Stromal cell of bone marrow (primary cell): ENCODE measurements at regions not wholly inside any gene's neighbourhood (a gene's known extent, or its start where the extent isn't known, plus 50 kb on each side); places are given as distances from the start of the nearest gene placed in this dataset.

Experiments used
- DNase-seq: peaks from one replicate; pipeline ENCODE4 v3.0.0-alpha.2; 2012; ENCODE audit warnings: low read depth

DNA sequence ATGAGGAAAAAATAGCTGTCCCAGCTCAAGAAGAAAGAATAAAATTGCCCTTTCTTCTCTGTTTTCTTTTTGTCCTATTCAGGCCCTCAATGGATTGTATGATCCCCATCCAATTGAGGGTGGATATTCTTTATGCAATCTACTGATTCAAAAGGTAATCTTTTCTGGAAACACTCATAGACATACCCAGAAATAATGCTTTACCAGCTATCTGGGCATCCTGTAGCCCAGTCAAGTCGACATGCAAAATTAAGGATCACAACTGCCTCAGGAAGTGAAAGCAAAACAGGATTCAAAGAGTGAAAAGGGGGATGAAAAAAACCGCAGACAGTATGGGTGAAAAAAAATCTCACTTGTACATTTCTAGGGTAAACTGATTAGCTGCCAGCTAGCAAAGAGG, 410.1 kb downstream of the TBC1D32 start:
- DNase-seq = no peak

DNA sequence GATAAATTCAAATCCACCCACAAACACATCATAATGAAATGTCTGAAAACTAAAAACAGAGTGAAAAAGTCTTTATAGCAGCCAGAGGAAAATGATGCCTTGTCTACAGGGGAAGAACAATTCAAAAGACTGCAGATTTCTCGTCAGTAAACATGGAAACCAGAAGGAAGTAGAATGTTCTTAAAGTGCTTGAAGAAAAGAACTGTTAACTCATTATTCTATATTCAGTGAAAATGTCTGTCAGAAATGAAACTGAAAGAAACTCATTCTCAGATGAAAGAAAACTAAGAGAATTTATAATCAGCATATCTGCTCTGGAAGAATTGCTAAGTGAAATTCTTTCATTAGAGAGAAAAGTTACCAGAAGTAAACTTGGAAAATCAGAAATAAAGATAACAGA, 416.1 kb downstream of the TBC1D32 start:
- DNase-seq = no peak

DNA sequence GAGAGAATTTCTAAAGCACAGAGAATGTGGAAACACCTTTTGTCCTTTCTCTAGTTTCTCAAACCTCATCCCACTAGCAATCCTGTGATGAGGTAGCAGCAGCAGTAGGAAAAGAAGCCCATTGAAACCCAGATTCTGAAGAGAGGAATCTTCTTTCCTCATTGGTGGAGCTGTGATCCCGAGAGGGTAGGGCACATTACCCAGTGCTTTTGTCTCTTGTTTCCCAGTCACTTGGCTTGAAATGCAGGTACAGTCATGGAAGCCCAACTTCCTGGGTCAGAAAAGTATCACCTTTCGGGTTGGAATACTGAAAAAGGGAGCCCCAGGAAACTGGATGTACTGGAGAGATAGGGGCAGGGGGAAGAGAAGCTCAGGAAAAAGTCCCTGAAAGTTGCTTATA, 417.4 kb downstream of the TBC1D32 start:
- DNase-seq = no peak

DNA sequence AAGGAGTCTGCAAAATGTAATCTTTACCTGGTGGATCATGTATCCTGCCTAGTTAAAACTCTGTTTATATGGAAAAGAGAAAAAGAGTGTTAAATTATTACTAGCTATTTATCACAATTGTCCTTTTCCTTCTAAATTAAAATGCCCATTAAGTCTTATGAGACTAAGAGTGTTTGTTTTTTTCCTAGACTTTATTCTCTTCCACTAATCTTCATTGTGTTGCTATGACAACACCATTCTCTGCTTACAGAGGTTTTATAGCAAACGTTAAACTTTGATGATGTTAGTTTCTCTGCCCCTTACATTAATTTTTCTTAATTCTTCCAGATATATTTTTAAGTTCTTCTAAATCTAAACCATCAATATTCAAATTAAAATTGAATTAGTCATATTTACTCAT, 420.8 kb downstream of the TBC1D32 start:
- DNase-seq = no peak

DNA sequence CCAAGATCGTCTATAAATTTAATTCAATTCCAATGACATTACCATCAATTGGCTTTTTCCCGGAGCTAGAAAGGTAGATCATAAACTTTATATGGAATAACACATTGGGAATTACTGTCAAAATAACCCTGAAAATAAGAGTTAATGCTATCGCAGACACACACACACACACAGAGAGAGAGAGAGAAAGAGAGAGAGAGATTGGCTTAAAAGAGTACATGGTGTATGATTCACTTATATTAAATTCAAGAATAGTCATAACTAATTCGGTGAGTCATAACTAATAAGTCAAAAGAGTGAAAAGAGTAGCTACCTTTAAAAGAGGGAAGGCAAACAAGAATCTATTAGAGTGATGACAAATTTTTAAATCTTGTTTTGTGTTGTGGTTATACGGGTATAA, 425.5 kb downstream of the TBC1D32 start:
- DNase-seq = no peak

DNA sequence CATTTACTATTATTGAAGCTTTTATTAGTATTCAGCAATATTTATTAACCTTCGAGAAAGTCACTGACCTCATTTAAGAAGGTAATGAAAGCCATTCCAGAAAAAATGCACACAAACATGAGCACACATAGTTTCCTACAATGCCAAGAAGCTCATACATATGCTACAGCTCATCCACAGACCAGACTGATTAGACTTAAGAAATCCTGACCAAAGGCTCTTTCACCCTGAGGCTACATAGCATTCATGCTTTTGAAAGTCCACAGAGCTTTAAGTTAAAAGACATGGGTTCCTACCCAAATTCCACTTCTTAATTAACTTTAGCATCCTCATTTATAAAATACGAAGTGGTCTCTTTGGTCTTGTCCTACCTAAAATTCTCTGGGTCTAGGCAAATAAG, 430.4 kb downstream of the TBC1D32 start:
- no peak for DNase-seq

DNA sequence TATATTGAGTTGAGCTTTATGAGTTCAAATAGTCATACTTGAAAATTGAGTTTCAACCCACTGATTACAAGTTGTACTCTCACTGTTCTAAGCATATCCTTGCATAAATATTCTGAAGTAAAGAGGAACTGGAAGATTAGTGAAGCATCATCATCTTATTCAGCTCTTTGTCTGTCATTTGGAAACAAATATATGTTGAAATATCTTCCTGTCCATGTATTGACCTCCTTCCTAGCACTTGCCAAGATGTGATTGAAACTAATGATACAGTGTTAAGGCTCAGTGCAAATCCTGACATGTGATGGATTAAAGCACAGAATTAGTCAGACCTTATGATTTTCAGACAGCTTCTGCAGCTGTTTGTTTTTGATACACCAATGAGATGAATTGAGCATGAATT, 434.3 kb downstream of the TBC1D32 start:
- no peak for DNase-seq

DNA sequence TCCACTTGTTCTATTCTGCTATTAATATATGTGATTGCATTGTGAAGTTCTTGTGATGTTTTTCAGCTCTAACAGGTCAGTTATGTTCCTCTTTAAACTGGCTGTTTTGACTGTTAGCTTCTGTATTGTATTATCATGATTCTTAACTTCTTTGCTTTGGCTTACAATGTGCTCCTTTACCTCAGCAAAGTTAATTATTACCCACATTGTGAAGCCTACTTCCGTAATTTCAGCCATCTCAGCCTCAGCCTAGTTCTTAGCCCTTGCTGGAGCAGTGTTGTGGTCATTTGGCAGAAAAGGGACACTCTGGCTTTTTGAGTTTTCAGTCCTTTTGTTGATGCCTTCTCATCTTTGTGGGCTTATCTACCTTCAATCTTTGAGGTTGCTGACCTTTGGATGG, 440.2 kb downstream of the TBC1D32 start:
- DNase-seq = no peak

DNA sequence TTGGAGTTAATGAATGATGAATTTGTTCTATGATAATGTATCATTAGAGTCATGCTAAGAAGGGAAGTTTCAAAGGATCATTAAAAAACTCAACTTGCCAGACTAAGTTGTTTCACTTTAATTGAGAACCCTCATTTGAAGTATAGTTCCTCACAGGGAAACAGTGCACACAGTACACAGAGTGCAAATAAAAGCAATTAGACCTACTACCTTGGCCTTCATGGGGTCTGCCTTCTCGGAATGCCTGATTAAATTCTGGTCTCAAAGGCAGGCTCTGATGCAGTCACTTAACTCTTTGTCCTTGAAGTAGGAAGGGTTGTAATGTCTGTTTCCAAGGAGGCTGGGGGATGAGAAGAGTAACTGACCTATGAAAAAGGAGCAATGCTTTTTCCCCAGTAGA, 457.3 kb downstream of the TBC1D32 start:
- no peak for DNase-seq

DNA sequence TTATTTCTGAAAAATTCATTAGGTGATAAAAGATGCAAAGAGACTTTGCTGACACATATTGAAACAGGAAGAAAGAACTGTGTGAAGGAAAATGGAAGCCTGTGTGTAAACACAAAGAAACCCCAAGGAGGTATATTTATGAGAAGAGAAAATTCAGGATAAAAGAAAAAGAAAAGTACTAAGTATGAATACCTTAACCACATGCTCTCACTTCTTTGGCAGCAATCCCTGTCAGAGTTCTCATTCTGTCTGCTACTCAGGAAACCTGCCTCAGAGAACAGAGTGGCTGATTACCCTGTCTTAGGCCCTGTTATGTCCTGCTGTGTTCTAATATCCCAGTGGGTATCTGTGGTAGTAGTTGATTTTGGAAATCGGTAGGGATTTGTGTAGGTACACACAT, 457.9 kb downstream of the TBC1D32 start:
- no peak for DNase-seq

DNA sequence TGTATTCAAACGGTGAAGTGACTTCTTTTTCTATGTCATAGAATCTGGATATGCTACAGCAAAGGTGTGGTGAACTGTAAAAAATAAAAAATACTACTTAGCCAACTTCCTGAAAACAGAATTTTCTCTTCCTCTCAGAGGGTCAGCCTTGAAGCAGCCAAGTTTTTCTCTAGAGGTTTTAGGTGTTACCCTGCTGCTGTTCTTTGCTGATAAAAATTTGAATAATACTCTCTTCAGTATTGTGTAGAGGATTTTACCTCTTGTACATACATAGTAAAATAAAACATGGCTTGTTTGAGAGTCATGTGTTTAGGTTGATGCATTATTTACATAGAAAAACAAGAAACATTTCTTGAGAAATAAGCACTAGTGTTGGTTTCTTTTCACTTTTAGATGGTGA, 458.4 kb downstream of the TBC1D32 start:
- DNase-seq = no peak

DNA sequence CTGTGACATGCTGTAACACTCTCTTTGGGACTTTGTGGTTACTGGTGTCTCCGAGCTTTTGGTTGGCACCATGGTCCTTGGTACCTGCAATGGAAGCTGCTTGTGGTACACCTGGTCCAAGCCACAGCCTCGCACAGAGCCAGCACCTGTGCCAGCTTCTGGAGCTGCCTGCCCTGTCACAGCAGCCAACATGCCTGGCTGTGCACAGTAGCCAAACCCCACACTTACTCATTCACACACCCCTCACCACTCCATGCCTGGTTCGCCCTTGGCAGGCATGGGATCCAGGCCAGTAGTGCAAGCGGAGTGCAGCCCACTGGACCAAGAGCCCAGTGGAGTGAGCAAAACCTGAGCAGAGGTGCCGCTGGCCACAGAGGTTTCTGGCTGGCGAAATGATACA, 459.9 kb downstream of the TBC1D32 start:
- DNase-seq = no peak

DNA sequence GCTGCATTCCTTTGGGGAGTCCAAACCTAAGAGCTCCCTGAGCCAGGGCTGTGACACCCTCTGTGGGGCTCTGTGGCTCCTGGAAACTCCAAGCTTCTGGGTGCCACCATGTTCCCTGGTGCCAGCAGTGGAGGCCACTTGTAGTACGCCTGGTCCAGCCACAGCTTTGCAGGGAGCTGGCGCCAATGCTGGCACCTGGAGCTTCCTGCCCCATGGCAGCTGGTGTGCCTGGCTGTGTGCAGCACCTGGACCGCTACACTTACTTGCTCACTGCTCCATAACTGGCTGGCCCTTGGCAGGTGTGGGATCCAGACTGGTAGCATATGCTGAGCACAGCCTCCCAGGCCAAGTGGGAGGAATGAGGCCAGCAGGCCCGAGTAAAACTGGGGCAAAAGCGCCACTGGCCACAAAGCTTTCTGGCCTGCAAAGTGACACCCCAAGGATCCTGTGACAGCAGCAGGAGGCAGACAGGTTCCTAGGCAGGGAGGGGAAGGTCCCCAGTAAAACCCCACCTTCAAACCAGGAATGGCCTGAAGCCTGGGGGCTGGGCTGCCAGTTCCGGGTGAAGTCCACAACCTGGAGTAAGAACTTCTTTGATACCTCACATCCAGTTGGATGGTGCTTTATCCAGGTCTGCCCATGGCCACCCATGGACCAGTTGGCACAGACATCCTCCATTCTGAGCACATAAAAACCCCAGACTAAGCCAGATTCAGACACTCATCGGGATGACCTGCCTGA, 461.0 kb downstream of the TBC1D32 start:
- DNase-seq = no peak

DNA sequence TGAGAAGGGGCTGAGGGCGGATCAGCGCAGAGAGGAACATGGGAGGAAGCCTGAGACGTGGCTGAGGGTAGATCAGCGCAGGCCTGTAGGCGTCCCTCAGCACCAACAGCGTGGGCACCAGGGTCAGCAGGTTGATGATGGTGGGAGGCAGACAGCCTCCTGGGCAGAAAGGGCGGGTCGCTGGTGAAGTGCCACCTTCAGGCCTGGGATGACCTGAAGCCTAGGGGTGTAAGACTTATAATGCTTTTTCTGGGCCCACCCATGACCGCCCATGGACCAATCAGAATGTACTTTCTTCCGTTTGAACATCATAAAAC, 462.1 kb downstream of the TBC1D32 start:
- no peak for DNase-seq

DNA sequence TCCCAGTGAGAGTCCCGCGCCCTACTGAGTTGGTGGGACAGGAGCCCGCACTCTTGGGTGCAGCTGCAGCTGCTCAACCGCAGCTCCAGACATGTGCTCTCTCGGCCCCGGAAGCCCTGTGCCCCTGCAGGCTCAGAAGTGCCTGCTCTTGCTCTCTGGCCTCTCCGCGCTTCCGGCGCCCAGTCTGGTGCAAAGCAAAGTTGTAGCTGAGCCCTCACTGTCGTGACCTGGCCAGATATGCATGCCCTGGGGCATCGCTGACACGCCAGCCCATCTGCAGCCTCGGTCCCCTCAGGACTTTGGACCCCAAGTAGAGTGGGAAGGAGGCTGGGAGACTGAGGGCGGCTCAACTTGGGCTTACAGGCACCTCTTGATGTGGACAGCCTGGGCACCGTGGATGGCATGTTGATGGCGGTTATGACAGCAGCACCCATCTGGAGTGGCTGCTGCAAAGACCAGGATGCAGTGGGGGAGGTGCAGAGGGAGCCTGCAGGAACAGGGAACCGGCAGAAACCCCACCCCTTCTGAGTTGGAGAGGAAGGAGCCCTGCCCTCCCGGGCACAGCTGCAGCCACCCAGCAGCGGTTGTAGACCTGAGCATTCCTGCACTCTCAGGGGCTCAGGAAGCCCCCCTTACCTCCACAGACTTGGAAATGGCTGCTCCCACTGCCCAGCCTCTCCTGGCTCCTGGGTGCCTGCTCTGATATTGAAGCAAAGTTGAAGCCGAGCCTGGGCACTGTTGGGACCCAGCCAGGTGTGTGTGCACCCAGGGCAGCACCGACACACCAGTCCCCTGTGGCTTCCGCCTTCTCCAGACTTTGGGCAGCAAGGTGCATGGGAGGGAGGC, 462.6 kb downstream of the TBC1D32 start:
- no peak for DNase-seq

DNA sequence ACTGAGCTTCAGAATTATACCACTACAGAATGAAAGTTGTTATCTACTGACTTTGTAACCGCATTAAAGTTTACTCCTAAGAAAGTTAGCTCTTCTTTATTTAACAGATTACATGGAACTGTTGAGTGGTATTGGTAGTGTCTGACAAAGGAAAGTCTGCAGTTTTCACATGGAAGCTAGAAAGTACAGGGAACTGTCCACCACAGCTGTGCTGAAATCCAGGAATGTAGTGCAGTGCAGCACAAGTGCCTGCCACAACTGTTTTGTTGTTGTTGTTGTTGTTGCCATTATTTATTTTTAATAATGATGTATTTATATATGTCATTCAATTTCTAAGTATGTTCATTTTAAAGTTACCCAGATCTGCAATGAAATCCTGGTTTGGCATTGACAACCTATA, 464.9 kb downstream of the TBC1D32 start:
- no peak for DNase-seq

DNA sequence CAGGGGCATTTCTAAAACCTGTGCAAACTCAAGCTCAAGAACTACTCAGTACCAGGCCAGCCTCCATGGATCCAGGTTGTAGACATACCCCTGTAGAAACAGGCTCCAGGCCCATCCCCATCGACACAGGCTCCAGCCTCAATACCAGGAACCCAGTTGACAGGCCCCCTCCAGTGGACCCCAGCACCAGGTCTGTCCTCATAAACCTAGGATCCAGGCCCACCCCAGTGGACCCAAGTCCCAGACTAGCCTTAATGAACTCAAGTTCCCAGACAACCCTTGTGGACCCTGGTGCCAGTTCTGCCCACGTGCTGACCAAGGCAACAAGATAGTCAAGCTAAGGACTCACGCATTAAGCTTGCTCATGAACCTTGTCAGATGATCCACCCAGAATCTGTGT, 476.9 kb downstream of the TBC1D32 start:
- no peak for DNase-seq

DNA sequence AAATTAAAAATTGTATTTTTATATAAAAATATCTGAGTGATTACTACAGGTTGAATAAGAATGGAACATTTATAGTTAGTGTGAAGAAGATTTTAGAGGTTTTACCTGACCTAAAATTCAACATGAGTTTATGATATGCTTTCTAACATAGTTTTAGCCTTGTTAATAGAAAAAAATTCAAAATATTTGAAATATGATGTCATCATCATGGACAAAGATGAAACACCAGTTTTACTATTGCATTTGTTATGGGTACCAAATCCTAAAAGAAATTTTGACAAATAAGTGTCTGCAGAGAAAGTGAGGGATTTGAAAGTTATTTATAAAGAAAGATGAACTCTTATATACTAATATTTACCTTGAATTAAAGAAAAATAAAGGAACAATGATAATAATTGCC, 479.7 kb downstream of the TBC1D32 start:
- DNase-seq = no peak

DNA sequence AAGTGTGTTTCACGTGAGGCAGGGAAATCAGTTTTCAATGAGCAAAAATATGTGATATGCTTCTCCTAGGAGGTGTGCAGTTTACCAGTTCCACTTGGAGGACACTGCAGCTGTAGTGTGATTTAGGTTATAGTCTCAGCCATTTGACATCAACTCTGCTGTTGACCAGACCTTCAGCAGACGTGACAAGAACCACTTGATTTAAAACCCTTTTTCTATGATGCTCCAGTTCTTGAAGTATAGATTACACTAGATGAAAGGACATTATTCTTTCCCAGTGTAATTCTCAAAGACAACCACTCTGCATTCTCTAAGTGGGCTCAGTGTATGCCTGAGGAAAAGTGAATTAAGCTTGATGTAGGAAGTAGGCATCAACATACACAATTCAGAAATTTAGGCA, 480.8 kb downstream of the TBC1D32 start:
- no peak for DNase-seq

DNA sequence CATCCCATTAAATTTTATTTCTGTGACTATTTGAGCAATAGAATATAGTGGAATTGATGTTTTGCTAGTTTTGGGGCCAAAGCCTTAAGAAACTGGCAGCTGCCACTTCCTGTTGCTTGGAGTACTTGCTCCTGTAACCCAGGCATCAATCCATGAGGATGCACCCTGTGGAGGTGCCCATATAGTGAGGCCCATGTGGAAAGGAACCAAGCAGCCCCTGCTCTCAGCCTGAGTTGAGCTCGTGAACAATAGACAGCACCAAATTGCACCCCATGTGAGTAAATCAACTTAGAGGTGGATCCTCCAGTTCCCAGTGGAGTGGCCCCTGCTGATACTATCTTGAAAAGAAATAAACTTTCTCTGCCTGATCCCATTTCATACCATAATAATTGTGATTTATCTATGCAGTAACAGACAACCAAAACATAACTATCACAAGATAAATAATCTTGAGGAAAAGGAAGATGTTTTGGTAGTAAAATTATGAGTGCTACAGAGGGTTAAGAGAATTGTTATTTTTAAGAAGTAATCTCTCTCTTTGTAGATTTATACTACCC, 481.9 kb downstream of the TBC1D32 start:
- DNase-seq = no peak

DNA sequence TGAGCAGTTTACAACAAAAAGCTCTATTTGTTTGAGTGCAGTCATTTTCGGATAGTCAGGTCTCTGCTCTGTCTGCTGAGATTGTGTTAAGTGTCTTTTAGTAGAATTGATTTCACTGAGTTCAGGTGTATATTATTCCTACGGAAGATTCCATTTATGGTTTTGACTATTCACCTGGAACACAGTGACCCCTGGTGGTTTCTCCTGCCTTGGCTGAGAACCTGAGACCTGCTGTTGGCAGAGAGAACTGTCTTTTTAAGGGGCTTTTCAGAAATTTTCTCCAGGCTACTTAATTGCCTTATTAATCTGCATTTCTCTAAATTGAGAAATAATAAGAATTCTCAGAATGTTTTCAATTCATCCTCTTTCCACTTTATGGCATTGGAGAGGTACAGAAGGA, 508.0 kb downstream of the TBC1D32 start:
- DNase-seq = no peak

DNA sequence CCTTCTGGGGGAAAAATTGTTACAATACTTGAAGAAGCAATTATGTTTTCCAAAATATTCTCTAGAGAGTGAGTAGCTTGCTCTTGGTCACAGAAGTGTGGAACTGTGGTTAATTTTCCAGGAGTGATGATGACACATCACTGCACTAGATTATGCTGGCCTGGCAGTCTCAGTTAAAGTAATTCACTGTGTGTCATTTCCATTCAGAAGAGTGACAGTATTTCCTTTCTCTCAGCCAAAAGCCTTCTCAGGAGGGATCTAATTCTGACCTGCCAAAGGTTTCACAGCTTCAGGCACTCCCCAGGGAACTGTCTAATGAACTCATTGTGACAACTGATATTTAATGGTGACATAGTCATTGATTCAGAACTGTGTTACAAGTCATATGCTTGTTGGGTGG, 517.5 kb downstream of the TBC1D32 start:
- DNase-seq = no peak

DNA sequence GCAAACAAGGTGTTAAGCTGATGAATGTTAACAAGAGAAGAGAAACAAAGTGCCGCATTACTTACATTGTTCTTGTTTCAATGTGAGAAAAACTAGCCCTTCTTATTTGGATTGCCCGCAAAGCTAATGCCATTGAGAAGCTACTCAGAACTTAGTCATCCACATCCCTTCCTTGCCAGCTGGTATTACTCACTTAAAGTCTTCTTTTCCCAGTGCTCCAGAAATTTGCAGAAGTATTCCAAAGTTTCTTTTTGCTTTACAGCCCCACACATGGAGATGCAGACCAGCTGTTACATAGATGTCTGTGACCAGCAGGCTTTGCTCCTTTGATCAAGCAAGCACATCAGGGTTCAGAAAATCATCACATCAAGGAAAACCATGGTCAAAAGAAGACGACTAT, 529.0 kb downstream of the TBC1D32 start:
- DNase-seq = peak; percentile 18

DNA sequence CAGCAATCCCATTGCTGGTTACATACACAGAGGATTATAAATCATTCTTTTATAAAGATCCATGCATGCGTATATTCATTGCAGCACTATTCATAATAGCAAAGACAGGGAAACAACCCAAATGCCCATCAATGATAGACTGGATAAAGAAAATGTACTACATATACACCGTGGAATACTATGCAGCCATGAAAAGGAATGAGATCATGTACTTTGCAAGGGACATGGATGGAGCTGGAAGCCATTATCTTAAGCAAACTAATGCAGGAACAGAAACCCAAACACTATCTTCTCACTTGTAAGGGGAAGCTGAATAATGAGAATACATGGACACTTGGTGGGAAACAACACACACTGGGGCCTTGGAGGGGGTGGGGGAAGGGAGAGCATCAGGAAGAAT, 529.7 kb downstream of the TBC1D32 start:
- DNase-seq = no peak
